ENCODE measurements at regions not wholly inside any gene's neighbourhood (a gene's known extent, or its start where the extent isn't known, plus 50 kb on each side); places are given as distances from the start of the nearest gene placed in this dataset.

DNA sequence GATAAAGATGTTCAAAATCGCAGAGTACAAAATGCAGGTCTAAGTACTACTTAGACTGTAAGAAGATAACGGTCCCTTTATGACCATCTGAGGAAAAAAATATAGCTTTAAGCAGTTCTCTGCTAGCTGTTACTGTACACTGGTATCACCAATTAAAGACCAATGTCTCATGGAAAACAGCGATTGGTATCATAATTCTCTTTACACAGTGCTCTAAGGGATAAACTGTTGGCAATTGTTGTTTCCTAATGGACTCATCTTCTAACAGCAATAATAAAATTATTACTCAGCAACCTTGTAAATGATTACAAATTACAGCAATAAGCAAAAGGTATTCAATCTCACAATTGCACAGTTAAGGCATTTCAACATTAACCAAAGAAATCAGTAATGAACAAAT lies 142.2 kb upstream of the DLGAP1 start:
- Histone ChIP-seq H3K4me1 (ENCODE audit: insufficient read depth, low read length, poor library complexity, severe bottlenecking) (no peaks in the 10 kb centered on the region), H3K9me2 (replicated peaks; ENCODE audit: low read depth, low read length) (no peaks in the 10 kb centered on the region), H2AFZ (ENCODE audit: low read length) (no peak overlapping the region), H3K4me3 (ENCODE audit: low read length, poor library complexity, severe bottlenecking) (no peak overlapping the region), H3K9me3 (ENCODE audit: insufficient read depth, low read depth, low read length) (0 out of 2 replicates have a peak, but pooled peaks cover 3% of the 10 kb centered on the region), H4K20me1 (ENCODE audit: insufficient read depth, low read length, poor library complexity, severe bottlenecking) (no peaks in the 10 kb centered on the region), H3F3A (ENCODE audit: low read depth) (no peaks in the 10 kb centered on the region), H3K9ac (ENCODE audit: low read depth, low read length, poor library complexity, severe bottlenecking) (no peak overlapping the region), H3K4me2 (ENCODE audit: low read depth, low read length, poor library complexity, severe bottlenecking) (no peak overlapping the region), H3K36me3 (ENCODE audit: insufficient read depth, low read length) (no peaks in the 10 kb centered on the region), H3K27me3 (ENCODE audit: insufficient read depth, low read length, poor library complexity, severe bottlenecking) (no peaks in the 10 kb centered on the region), H3K79me2 (ENCODE audit: insufficient read depth, low read length) (no peaks in the 10 kb centered on the region)
- TF ChIP-seq, protein P1, sequence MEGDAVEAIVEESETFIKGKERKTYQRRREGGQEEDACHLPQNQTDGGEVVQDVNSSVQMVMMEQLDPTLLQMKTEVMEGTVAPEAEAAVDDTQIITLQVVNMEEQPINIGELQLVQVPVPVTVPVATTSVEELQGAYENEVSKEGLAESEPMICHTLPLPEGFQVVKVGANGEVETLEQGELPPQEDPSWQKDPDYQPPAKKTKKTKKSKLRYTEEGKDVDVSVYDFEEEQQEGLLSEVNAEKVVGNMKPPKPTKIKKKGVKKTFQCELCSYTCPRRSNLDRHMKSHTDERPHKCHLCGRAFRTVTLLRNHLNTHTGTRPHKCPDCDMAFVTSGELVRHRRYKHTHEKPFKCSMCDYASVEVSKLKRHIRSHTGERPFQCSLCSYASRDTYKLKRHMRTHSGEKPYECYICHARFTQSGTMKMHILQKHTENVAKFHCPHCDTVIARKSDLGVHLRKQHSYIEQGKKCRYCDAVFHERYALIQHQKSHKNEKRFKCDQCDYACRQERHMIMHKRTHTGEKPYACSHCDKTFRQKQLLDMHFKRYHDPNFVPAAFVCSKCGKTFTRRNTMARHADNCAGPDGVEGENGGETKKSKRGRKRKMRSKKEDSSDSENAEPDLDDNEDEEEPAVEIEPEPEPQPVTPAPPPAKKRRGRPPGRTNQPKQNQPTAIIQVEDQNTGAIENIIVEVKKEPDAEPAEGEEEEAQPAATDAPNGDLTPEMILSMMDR (conservative IDR thresholded peaks at IDR 0.05; ENCODE audit: low read length) = no peak
- TF ChIP-seq EZH2phosphoT487 (IDR thresholded peaks at IDR 0.05; ENCODE audit: borderline replicate concordance) = no peak

DNA sequence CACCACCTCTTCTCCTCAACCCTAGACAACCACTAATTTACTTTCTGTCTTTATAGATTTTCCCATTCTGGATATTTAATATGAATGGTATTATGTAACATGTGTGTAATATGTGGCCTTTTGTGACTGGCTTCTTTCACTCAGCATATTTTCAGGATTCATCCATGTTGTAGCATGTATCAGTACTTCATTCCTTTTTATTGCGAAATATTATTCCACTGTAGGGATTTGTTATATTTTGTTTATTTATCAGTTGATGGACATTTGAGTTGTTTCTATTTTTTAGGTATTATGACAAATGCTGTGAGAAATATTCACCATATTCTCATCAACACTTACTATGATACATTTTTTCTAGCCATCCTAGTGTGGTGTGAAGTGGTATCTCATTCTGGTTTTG lies 138.8 kb upstream of the DLGAP1 start:
- H3K4me2 ChIP-seq (ENCODE audit: low read depth, low read length, poor library complexity, severe bottlenecking) = no peak overlapping the region
- TF ChIP-seq, protein P1 (conservative IDR thresholded peaks at IDR 0.05; ENCODE audit: low read length) = no peak
- TF ChIP-seq EZH2phosphoT487 (IDR thresholded peaks at IDR 0.05; ENCODE audit: borderline replicate concordance) = no peak
- H3K4me1 ChIP-seq (ENCODE audit: insufficient read depth, low read length, poor library complexity, severe bottlenecking) = no peaks in the 10 kb centered on the region
- no peak overlapping the region for H2AFZ ChIP-seq (ENCODE audit: low read length)
- no peak overlapping the region for H3K4me3 ChIP-seq (ENCODE audit: low read length, poor library complexity, severe bottlenecking)
- no peaks in the 10 kb centered on the region for H3F3A ChIP-seq (ENCODE audit: low read depth)
- 0 out of 2 replicates have a peak, but pooled peaks cover 3% of the 10 kb centered on the region for H3K9me3 ChIP-seq (ENCODE audit: insufficient read depth, low read depth, low read length)
- H4K20me1 ChIP-seq (ENCODE audit: insufficient read depth, low read length, poor library complexity, severe bottlenecking) = no peaks in the 10 kb centered on the region
- no peaks in the 10 kb centered on the region for H3K36me3 ChIP-seq (ENCODE audit: insufficient read depth, low read length)
- no peaks in the 10 kb centered on the region for H3K9me2 ChIP-seq (replicated peaks; ENCODE audit: low read depth, low read length)
- H3K27me3 ChIP-seq (ENCODE audit: insufficient read depth, low read length, poor library complexity, severe bottlenecking) = no peaks in the 10 kb centered on the region
- H3K79me2 ChIP-seq (ENCODE audit: insufficient read depth, low read length) = no peaks in the 10 kb centered on the region
- H3K9ac ChIP-seq (ENCODE audit: low read depth, low read length, poor library complexity, severe bottlenecking) = no peak overlapping the region

DNA sequence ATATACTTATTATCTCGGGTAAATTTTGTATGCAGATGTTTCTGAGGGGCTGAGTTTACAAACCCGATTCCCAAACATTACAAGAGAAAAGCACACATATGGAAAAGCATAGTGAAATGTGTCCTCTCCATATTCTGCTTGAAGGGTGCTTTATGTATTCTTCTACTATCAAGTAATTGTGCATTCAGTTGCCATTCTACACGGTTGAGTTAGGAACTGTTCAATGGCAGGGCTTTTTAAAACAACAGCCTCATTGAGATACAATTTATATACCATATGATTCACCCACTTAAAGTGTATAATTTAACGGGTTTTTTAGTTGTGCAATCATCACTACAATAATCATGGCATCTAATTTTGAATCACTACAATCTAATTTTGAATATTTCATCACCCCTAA lies 138.4 kb upstream of the DLGAP1 start:
- no peak overlapping the region for H2AFZ ChIP-seq (ENCODE audit: low read length)
- H4K20me1 ChIP-seq (ENCODE audit: insufficient read depth, low read length, poor library complexity, severe bottlenecking) = no peaks in the 10 kb centered on the region
- no peaks in the 10 kb centered on the region for H3K79me2 ChIP-seq (ENCODE audit: insufficient read depth, low read length)
- no peaks in the 10 kb centered on the region for H3K36me3 ChIP-seq (ENCODE audit: insufficient read depth, low read length)
- TF ChIP-seq, protein P1 (conservative IDR thresholded peaks at IDR 0.05; ENCODE audit: low read length) = no peak
- TF ChIP-seq EZH2phosphoT487 (IDR thresholded peaks at IDR 0.05; ENCODE audit: borderline replicate concordance) = no peak
- H3K4me2 ChIP-seq (ENCODE audit: low read depth, low read length, poor library complexity, severe bottlenecking) = no peak overlapping the region
- no peak overlapping the region for H3K4me3 ChIP-seq (ENCODE audit: low read length, poor library complexity, severe bottlenecking)
- H3K9ac ChIP-seq (ENCODE audit: low read depth, low read length, poor library complexity, severe bottlenecking) = no peak overlapping the region
- no peaks in the 10 kb centered on the region for H3K4me1 ChIP-seq (ENCODE audit: insufficient read depth, low read length, poor library complexity, severe bottlenecking)
- 0 out of 2 replicates have a peak, but pooled peaks cover 3% of the 10 kb centered on the region for H3K9me3 ChIP-seq (ENCODE audit: insufficient read depth, low read depth, low read length)
- H3K27me3 ChIP-seq (ENCODE audit: insufficient read depth, low read length, poor library complexity, severe bottlenecking) = no peaks in the 10 kb centered on the region
- no peaks in the 10 kb centered on the region for H3F3A ChIP-seq (ENCODE audit: low read depth)
- no peaks in the 10 kb centered on the region for H3K9me2 ChIP-seq (replicated peaks; ENCODE audit: low read depth, low read length)
